Left colon (tissue), 2 donors: ENCODE measurements at regions not wholly inside any gene's neighbourhood (a gene's known extent, or its start where the extent isn't known, plus 50 kb on each side); places are given as distances from the start of the nearest gene placed in this dataset.

Experiments
- ATAC-seq: fragments of 200-7000 bp; cut with Tn5 transposase; one replicate; pipeline ENCODE4 v1.9.1; 2020; ENCODE audit warnings: mild to moderate bottlenecking, moderate library complexity
- DNase-seq, 2 donors: peaks; one replicate each; pipeline ENCODE4 v3.0.0-alpha.2; 2020
- intact Hi-C, 2 donors: fragments of 100-400 bp; cut with DNase I in 1 of 2; cut with micrococcal nuclease in 1 of 2; formaldehyde crosslinking; loops; one replicate each; pipeline versions ENCODE4 v1.11.2 to v1.14.0; 2022; cut with DNase I, micrococcal nuclease
- donor health status: DM: no; HTN: no; CAD: no.
- donor health status: DM: yes; HTN: yes; CAD: no.

DNA sequence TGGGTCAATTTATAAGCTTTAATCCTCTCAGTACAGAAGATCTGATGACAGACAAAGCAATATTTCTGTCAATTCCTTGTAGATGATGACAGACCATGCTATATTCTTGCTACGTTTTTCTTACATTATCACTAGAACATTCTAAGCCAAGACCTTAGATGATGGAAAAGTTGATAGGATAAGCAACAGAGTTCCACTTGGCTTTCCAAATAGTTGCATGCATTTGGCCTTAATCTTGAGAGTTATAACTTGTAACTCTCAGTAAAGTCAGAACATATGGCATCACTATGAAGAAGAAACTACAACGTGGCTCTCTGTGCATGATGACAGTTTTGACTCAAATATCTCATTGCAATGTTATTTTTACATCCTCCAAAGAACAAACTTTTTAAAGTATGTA lies 544.3 kb upstream of the LRRC4C start:
- intact Hi-C loops, result no loop called here
- DNase-seq (no peak), ATAC-seq (no peak)

DNA sequence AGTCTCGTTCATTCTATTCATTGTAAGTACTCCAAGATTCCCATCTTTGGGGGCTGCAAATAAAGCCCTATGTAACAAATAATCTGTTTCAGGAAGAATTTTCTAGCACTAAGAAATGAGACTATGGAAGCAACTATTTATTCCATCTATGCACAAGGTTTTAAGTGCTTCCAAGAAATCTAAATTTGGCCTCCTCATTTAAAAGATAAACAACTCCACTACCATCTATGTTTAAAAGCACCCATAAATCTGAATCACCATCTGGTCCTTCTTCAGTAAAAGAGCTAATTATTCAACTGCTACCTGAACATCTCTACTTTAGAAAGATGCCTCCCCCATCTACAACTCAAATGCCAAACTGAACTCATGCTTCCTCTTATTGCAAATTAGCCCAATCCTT lies 547.3 kb upstream of the LRRC4C start:
- no peak for DNase-seq
- ATAC-seq, result no peak
- intact Hi-C loops, result no loop called here

DNA sequence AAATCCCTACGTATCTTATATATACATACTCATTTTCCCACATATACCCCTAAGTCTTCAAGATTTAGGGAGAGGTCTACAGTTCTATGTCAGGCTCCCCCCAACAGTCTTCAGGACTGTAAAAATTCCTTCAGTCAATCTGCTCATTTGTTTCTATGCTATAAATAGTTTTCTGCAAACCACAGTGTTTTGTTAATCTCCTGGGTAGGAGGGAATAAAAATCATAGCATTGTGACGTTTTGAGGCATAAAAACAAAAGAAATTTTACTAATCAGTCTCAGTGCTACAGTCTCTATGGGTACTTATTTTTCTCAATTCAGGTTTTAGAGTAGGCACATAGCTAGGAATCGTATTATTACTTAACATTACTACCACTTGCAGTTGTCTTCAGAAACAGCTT lies 552.8 kb upstream of the LRRC4C start:
- DNase-seq (no peak), ATAC-seq (no peak)
- intact Hi-C loops, result no loop called here

DNA sequence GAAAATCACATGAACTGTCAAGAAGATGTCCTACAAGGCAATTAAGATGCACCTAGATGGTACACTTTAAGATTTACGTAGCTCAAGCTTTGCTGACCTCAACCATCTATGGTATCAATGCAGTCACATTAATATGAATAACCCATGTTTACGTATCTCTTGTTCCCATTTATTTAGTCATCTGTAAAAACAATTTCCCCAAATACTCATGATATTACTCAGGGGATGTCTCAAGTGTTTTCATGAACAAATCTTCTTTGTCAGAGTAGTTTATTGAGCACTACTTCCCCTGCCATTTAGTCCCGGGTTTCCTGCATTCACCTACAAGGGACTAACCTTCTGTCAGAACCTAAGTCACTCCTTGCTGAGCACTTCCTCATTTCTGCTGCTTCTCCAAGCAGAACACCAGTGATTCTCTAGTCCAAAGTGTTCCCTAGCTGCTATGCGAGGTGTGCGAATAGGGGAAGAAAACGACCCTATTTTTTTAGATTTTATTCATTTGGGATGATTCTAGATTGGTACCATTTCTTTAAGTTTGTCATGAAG lies 554.3 kb upstream of the LRRC4C start:
- intact Hi-C loops, result no loop called here
- DNase-seq (no peak), ATAC-seq (no peak)

DNA sequence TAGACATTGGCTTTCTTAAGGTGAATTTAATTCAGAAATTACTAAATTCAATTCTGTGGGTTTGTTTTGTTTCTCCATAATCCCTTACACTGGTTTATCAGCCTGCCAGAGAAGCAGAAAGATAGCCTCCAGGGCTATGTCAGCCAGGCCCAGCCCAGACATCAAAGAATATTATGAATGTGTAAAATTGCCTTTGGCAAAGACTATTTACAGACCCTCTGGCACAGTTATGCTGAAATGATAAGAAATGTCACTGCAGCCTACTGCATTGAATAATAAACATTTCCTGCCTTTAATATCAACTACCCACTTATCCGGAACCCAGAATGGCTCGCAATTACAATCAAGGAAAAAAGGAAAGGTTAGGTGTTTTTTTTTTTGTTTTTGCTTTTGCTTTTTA lies 562.5 kb upstream of the LRRC4C start:
- DNase-seq (no peak), ATAC-seq (no peak)
- intact Hi-C loops, result no loop called here

DNA sequence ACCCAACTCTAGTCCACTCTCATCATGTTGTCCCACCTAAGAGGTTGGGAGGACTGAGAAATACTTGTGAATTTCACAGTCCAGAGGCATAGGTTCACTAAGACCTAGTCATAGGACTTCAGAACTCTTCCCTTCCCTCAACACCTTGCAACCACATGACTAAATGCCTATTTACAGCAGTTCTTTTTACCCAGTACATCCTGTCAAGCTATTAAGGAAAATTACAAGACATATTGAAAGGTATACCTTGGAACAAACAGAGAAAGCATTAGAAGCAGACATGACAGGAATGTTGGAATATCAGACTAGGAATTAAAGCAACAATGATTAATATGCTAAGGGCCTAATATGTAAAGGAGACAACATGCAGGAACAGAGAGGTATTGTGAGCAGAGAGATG lies 563.8 kb upstream of the LRRC4C start:
- no peak for DNase-seq
- no peak for ATAC-seq
- intact Hi-C loops, result no loop called here

DNA sequence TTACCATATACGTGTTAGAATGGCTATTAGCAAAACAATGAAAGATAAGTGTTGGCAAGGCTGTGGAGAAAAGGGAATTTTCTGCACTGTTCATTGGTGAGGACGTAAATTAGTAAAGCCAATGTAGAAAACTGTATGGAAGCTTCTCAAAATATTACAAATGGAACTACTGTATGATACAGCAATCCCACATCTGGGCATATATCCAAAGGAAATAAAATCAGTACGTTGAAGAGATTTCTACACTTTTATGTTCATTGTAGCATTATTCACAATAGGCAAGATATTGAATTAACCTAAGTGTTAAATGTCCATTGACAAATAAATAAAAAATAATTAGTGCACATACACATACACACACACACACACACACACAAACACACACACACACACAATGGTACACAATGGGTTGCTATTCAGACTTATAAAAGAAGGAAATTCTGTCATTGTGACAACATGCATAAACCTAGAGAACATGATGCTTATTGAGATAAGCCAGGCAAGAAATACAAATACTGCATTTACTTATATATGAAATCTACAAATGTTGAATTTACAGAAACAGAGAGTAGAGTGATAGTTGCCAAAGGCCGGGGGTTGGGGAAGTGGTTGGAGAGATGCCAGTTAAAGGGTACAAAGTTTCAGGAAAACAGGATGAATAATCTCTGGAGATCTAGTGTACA lies 565.8 kb upstream of the LRRC4C start:
- DNase-seq (no peak), ATAC-seq (no peak)
- intact Hi-C loops, result no loop called here

DNA sequence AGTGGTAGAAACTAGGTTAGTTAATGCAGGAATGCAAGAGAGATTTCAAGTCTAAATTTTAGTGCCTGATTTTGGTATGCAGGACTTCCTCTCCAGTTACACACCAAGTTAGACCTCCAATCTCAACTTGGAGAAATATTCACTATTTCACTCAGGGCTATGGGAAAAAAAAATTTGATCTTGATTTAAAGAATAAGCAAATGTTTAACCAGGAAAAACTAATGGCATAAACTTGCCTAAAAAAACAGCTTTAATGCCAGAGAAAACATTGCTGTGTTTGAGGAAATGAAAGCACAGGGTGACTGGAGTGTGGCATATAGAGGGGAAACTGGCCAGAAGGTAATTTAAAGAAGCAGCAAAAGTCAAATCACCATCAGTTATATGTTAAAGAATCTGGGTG lies 575.4 kb upstream of the LRRC4C start:
- DNase-seq (no peak), ATAC-seq (no peak)
- intact Hi-C loops, result no loop called here

DNA sequence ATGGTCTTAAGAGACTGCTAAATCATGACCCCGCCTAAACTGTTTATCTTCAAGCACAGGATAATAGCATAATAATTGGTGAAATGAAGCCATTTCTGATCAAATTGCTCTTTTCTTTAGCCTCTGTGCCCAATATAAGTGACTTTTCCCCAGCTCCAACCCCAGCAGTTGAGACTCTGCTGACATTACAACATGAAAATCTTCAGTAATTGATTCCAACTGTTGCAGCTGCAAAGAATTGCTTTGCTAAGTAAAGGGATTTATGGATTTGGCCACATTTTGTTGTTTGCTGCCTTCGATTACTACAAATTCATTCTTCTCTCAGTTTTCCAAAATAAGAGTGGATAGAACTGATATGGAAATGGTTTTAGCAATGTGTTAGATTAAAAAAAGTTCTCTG lies 576.7 kb upstream of the LRRC4C start:
- DNase-seq, result no peak
- ATAC-seq, result no peak
- intact Hi-C loops, result no loop called here

DNA sequence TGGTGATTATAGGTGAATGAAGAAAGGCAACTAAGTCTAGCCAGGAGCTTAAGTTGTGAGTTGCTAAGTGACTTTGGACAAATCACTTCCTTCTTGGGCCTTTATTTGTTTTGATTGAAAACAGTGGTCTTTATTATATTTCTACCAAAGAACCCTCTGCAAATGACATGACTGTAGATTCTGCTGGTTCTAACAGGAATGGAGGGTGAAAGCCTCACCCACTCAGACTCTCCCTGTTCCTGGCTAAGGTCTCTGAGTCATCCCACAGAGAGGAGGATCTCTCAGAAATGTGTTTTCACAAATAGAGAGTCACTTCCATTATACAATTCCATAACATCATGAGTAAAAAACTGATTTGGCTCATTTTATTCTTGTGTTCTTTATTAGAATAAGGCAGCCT lies 583.9 kb upstream of the LRRC4C start:
- intact Hi-C loops, result no loop called here
- DNase-seq (no peak), ATAC-seq (no peak)

DNA sequence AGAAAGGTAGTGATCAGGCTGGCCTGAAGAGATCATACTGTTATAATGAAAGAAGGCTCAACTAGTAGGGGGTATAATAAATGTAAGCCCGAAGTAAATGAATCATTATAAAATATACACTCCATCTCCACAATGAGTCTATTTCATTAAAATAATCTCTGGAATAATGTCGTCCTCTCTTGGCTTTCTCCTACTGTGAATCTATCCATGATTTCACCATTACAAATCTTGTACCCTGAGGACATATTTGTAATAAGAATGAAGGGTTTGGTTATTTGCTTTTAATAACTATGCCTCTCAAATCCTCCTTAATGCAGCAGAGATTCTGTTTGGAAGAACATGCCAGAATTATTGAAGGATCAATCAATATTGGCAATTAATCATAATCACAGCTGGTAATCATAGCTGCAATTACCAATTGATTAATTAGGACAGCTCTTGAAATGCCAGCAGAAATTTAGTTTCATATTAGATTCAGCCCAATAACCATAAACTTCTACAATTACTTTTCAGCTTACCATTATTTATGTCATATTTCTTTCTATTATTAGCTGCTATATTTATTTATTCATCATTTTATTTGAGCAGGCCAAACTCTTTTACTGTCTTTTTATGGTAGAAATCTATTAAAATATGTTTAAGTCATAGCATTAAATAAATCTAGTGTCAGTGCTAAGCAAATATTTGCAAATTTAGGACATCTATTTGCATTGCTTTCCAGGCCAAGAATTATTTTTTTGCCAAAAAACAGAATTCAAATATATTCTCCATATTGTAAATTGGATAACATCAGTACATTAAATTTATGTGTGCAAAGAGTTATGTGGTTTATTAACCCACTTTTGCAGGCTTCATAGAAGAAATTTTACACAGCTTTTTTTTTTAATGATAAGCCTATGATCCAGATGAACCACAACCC lies 588.4 kb upstream of the LRRC4C start:
- intact Hi-C loops, result no loop called here
- ATAC-seq, result no peak
- no peak for DNase-seq

DNA sequence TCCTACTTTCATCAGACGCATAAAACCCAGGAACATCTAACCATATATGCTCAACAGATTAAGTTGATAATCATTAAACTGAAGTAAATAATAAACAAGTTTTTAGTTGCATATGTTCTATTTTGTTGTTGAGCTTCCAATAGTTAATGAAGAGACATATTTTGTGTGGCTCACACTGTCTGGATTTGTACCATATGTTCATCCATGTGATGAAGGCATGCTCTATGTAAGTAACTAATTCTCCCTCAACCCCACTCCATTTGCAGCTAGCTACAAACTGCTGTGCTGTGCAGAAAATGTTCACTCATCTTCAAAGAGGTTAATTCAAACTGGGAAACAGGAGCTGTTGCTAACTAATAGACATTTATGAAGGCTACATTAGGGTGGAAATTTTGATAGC lies 589.7 kb upstream of the LRRC4C start:
- intact Hi-C loops, result no loop called here
- ATAC-seq (no peak), DNase-seq (no peak)

DNA sequence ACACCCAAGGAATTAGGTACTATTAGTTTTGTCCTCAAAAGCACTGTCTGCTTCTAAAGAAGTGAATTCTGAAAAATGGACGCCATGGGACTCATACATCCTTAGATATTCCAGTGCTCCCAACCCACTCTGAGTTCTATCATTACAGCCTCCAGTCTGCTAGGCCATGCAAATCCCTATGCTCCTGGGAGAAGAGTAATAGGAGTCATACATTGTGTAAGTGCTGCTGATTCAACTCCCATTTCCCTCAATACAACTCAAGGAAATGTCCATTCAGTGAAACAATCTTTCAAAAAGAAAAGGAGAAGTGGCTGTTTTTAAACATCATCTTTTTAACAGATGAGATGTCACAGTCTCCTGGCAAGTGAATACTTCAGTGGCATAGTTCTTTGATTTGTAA lies 590.2 kb upstream of the LRRC4C start:
- ATAC-seq (no peak), DNase-seq (no peak)

DNA sequence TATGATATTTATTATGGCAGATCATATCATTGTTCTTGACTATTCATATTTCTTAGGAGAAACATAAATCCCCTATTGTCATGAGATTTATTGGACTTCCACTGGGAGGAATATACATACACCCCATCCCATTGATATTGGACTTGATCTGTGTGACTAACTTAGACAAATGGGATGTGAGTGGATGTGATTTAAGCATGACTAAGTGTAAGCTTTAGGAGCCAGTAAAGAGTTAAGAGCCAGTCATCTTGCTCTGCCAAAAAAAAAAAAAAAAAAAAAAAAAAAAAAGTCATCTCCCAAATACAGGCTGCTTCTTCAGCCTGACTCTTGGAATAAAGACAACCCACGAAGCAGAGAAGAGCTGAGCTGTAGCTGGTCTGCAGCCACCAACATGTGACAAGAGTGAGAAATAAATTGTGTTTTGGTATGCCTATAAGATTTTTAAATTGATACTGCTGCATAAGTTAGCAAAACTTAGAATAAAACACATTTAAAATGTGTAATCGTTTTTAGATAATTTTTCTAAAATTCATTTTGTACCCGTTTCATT lies 595.0 kb upstream of the LRRC4C start:
- ATAC-seq (no peak), DNase-seq (no peak)
- intact Hi-C loops, result no loop called here

More for the DNA sequence above, 590.2 kb upstream of the LRRC4C start:
- intact Hi-C loops, result no loop called here

DNA sequence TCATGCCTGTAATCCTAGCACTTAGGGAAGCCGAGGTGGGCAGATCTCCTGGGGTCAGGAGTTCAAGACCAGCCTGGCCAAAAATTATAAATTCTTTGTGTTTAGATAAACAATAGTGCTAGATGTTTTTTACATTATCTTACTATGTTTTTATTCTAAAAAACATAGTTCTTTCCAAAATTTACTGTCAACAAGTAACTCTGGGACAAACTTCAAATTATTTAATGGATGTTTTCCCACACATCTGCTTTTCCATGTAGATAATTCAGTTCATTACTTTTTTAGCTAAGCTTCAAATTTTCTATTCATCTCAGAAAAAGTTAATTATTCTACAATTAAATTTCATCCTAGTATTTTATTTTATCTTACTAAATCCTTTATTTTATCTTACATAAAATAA lies 596.2 kb upstream of the LRRC4C start:
- ATAC-seq, result no peak
- intact Hi-C loops, result no loop called here
- no peak for DNase-seq

DNA sequence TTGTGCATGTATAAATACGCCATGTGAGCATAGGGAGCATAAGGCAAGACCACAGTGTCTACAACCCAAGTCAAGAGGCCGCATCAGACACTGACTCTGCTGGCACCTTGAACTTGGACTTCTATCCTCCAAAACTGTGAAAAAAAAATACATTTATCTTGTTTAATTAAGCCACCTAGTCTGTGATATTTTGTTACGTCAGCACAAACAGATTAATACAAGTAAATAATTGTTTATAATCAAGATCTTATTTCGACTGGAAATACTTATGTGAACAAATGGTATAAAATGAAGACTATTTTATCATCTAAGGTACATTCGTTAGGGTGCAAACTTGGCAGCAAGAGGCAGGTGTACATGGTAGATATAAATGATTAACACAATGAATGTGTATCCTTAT lies 599.3 kb upstream of the LRRC4C start:
- intact Hi-C loops, result no loop called here
- no peak for DNase-seq
- no peak for ATAC-seq

DNA sequence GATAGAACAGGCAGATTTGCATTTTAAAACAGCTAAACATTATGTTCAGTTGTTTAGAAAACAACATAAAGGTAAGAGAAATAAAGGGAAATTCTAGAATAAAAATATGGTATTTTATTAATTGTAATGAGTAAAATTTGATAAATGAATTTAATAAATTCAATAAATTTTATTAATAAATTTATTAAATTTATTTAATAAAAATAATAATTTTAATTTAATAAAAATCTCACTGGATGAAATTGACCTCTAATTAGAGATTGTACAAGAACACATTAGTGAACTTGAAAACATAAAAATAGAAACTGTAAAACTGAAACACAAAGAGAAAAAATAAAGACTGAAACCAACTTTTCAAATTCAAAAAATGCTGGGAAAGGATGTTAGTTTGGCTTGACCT lies 605.7 kb upstream of the LRRC4C start:
- ATAC-seq (no peak), DNase-seq (no peak)
- intact Hi-C loops, result no loop called here

DNA sequence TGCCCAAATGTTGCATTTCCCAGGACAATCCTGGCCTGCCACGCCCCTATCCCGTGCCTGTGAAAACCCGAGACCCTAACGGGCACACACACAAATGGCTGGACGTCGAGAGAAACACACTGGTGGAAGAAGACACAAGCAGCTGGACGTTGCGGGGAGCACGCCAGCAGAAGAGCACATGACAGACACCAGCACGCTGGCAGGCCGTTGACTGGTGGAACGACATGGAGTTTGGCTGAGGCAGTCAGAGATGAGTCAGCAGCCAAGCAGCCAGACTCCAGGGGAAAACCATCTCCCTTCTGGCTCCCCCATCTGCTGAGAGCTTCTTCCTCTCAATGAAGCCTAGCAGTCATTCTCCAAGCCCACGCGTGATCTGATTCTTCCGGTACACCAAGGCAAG lies 606.7 kb upstream of the LRRC4C start:
- DNase-seq (no peak), ATAC-seq (no peak)
- intact Hi-C loops, result no loop called here

DNA sequence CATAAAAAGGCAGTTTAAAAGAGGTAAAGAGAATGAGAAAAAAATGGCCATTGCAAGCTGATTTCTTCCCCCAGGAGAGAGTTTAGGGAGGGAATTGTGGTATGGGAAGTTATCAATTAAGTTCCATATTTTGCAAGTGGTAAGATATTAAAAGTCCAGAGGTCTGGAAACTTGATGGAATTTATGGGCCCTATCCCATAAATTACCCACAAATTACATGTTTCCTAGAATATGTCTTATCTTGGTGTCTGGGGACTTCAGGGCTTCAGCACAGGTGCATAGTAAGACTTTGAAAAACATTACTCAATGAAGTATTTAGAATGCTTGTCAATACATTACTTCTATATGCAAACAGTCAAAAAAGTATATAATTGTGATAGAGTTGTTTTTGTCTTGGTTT lies 614.9 kb upstream of the LRRC4C start:
- intact Hi-C loops, result no loop called here
- ATAC-seq (no peak), DNase-seq (no peak)

DNA sequence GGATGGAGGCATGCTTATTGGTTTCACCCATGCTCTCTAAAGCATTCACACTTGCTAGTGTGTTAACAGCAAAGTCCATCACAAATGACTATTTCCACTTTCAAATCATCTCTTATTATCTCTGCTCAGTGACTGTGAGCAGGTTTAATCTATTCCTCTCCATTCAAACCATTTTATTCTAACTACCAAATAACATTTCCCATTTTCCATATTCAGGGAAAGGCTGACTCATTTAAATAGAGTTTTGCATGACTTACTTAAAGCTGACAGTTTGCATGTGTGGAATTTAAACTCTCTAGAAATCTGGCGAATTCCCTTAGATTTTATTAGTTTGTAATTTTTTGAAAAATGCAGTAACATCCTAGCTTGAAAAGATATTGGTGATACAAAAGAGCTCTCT lies 615.7 kb upstream of the LRRC4C start:
- ATAC-seq (no peak), DNase-seq (no peak)
- intact Hi-C loops, result no loop called here
